SK-N-SH treated with all-trans-retinoic acid at 6 μM for 48 hours (cell line): ENCODE measurements at regions not wholly inside any gene's neighbourhood (a gene's known extent, or its start where the extent isn't known, plus 50 kb on each side); places are given as distances from the start of the nearest gene placed in this dataset.

Source experiments
- ATAC-seq: fragments of 200-7000 bp; cut with Tn5 transposase; 3 replicates; pipeline ENCODE4 v1.9.1; 2020; ENCODE audit warnings: mild to moderate bottlenecking, moderate library complexity
- ARNTL ChIP-seq: fragments of 450-650 bp; formaldehyde crosslinking; IDR thresholded peaks from 2 replicates; pipeline ENCODE4 v1.5.0; 2020; ENCODE audit warnings: low read depth, mild to moderate bottlenecking, moderate library complexity, borderline replicate concordance
- BACH2 ChIP-seq: fragments of 250-450 bp; sonication (Bioruptor Pico); IDR thresholded peaks from 2 replicates; pipeline ENCODE4 v1.9.0; 2021; ENCODE audit warnings: mild to moderate bottlenecking, borderline replicate concordance
- CREB5 ChIP-seq: fragments of 250-450 bp; sonication (Bioruptor Pico); IDR thresholded peaks from 2 replicates; pipeline ENCODE4 v1.5.1; 2020; ENCODE audit warnings: low read depth, mild to moderate bottlenecking, moderate library complexity
- CSDC2 ChIP-seq: fragments of 250-450 bp; sonication (Bioruptor Pico); IDR thresholded peaks from 2 replicates; pipeline ENCODE4 v1.5.0; 2020; ENCODE audit warnings: mild to moderate bottlenecking, moderate library complexity
- CSRNP3 ChIP-seq: fragments of 250-450 bp; sonication (Bioruptor Pico); IDR thresholded peaks from 2 replicates; pipeline ENCODE4 v1.5.1; 2021; ENCODE audit warnings: mild to moderate bottlenecking, moderate library complexity
- GLIS3 ChIP-seq: fragments of 250-450 bp; sonication (Bioruptor Pico); IDR thresholded peaks from 2 replicates; pipeline ENCODE4 v1.5.0; 2020; ENCODE audit warnings: mild to moderate bottlenecking, moderate library complexity
- ISL1 ChIP-seq: fragments of 250-450 bp; sonication (Bioruptor Pico); IDR thresholded peaks from 2 replicates; pipeline ENCODE4 v2.1.2; 2022; ENCODE audit warnings: mild to moderate bottlenecking, moderate library complexity
- OSR1 ChIP-seq: fragments of 250-450 bp; sonication (Bioruptor Pico); IDR thresholded peaks from 2 replicates; pipeline ENCODE4 v1.8.0; 2022; ENCODE audit warnings: moderate library complexity, mild to moderate bottlenecking, inconsistent platforms
- PATZ1 ChIP-seq: fragments of 250-450 bp; sonication (Bioruptor Pico); IDR thresholded peaks from 2 replicates; pipeline ENCODE4 v1.8.0; 2020; ENCODE audit warnings: mild to moderate bottlenecking, moderate library complexity, borderline replicate concordance
- POU6F1 ChIP-seq: fragments of 250-450 bp; sonication (Bioruptor Pico); IDR thresholded peaks from 2 replicates; pipeline ENCODE4 v1.8.0; 2021; ENCODE audit warnings: low read depth, mild to moderate bottlenecking, moderate library complexity, borderline replicate concordance
- RARB ChIP-seq: fragments of 250-450 bp; sonication (Bioruptor Pico); IDR thresholded peaks from 2 replicates; pipeline ENCODE4 v1.8.0; 2021; ENCODE audit warnings: mild to moderate bottlenecking, moderate library complexity
- SNAI2 ChIP-seq: fragments of 250-450 bp; sonication (Bioruptor Pico); IDR thresholded peaks from 2 replicates; pipeline ENCODE4 v1.5.0; 2020; ENCODE audit warnings: mild to moderate bottlenecking, moderate library complexity
- TCF4 ChIP-seq: fragments of 250-450 bp; sonication (Bioruptor Pico); IDR thresholded peaks from 2 replicates; pipeline ENCODE4 v1.8.0; 2021; ENCODE audit warnings: mild to moderate bottlenecking, moderate library complexity, borderline replicate concordance
- TOX ChIP-seq: fragments of 250-450 bp; sonication (Bioruptor Pico); IDR thresholded peaks from 2 replicates; pipeline ENCODE4 v1.8.0; 2021; ENCODE audit warnings: mild to moderate bottlenecking, moderate library complexity, borderline replicate concordance
- TSHZ2 ChIP-seq: fragments of 250-450 bp; sonication (Bioruptor Pico); IDR thresholded peaks from 2 replicates; pipeline ENCODE4 v1.5.0; 2020; ENCODE audit warnings: mild to moderate bottlenecking, moderate library complexity
- ZC3H10 ChIP-seq: fragments of 250-450 bp; sonication (Bioruptor Pico); IDR thresholded peaks from 2 replicates; pipeline ENCODE4 v1.5.1; 2021; ENCODE audit warnings: mild to moderate bottlenecking, moderate library complexity
- ZFP3 ChIP-seq: fragments of 250-450 bp; sonication (Bioruptor Pico); IDR thresholded peaks from 2 replicates; pipeline ENCODE4 v1.5.0; 2020; ENCODE audit warnings: mild to moderate bottlenecking, moderate library complexity
- ZFP30 ChIP-seq: fragments of 450-650 bp; formaldehyde crosslinking; IDR thresholded peaks from 2 replicates; pipeline ENCODE4 v1.5.0; 2022; ENCODE audit warnings: mild to moderate bottlenecking, moderate library complexity
- ZNF565 ChIP-seq: fragments of 450-650 bp; formaldehyde crosslinking; conservative IDR thresholded peaks from 2 replicates; pipeline ENCODE4 v1.5.0; 2020; ENCODE audit warnings: low read depth, mild to moderate bottlenecking, moderate library complexity
- ZNF70 ChIP-seq: fragments of 450-650 bp; formaldehyde crosslinking; IDR thresholded peaks from 2 replicates; pipeline ENCODE4 v1.5.0; 2020; ENCODE audit warnings: mild to moderate bottlenecking, moderate library complexity
- ZNF8 ChIP-seq: fragments of 450-650 bp; formaldehyde crosslinking; IDR thresholded peaks from 2 replicates; pipeline ENCODE4 v1.5.0; 2020; ENCODE audit warnings: mild to moderate bottlenecking, moderate library complexity

- TF ChIP-seq CSRNP3 (CRISPR knock-in tag): no peak
- TF ChIP-seq ZNF8 (CRISPR knock-in tag): no peak
- TF ChIP-seq GLIS3 (CRISPR knock-in tag): no peak
- TF ChIP-seq CSDC2: no peak
- TF ChIP-seq TCF4 (CRISPR knock-in tag): no peak
- no peak for TF ChIP-seq ZFP3 (CRISPR knock-in tag)
- TF ChIP-seq ARNTL (CRISPR knock-in tag): no peak
- TF ChIP-seq ISL1 (CRISPR knock-in tag): no peak
- no peak for TF ChIP-seq CREB5
- no peak for TF ChIP-seq TSHZ2
- TF ChIP-seq PATZ1 (CRISPR knock-in tag): no peak
- no peak for TF ChIP-seq BACH2 (CRISPR knock-in tag)
- TF ChIP-seq ZNF565: no peak
- no peak for TF ChIP-seq ZC3H10
- no peak for TF ChIP-seq ZNF70
- TF ChIP-seq ZFP30 (CRISPR knock-in tag): no peak
- TF ChIP-seq POU6F1 (CRISPR knock-in tag): no peak
- TF ChIP-seq TOX: no peak
- TF ChIP-seq OSR1 (CRISPR knock-in tag): no peak
- TF ChIP-seq, all 23 proteins: peak for 0
- ATAC-seq: peak; percentile 53
These were observed 143.2 kb downstream of the PSAT1 start for GRCh38 chr9:78439866-78440830.

- ATAC-seq: no peak
- TF ChIP-seq ZFP3 (CRISPR knock-in tag): no peak
- no peak for TF ChIP-seq CREB5
- TF ChIP-seq ZC3H10: no peak
- TF ChIP-seq RARB (CRISPR knock-in tag): no peak
- no peak for TF ChIP-seq ZNF565
- no peak for TF ChIP-seq ZFP30 (CRISPR knock-in tag)
- no peak for TF ChIP-seq ISL1 (CRISPR knock-in tag)
- TF ChIP-seq CSRNP3 (CRISPR knock-in tag): no peak
- no peak for TF ChIP-seq SNAI2
- TF ChIP-seq CSDC2: no peak
- TF ChIP-seq BACH2 (CRISPR knock-in tag): no peak
- no peak for TF ChIP-seq OSR1 (CRISPR knock-in tag)
- no peak for TF ChIP-seq TOX
These were observed 144.5 kb downstream of the PSAT1 start for GRCh38 chr9:78441396-78441795.
